K562 (cell line): ENCODE measurements at regions not wholly inside any gene's neighbourhood (a gene's known extent, or its start where the extent isn't known, plus 50 kb on each side); places are given as distances from the start of the nearest gene placed in this dataset.

ENCODE experiments used
- ATAC-seq: fragments of 200-7000 bp; cut with Tn5 transposase; 3 replicates; pipeline ENCODE4 v1.9.1; 2020; ENCODE audit warnings: moderate library complexity
- BruUV-seq: library from RNA; stranded (reverse); fragments of 400-500 nt; replicated peaks from 2 replicates; lab custom pipeline; 2021; lab: Mats Ljungman, UMichigan
- CTCF ChIA-PET: fragments of 300-600 bp; formaldehyde crosslinking; extraction: SDS; loops from one replicate; lab custom pipeline; 2021; ENCODE audit warnings: low intra/inter-chr PET ratio; lab: Yijun Ruan, JAX
- POLR2A ChIA-PET: fragments of 300-600, 350-650 bp; sonication (Branson Sonifier 250); formaldehyde crosslinking; extraction: SDS; loops from one replicate; lab custom pipeline; 2021; ENCODE audit warnings: antibody characterized with exemption, inconsistent platforms; lab: Yijun Ruan, JAX
- DNase-seq, 4 experiments: peaks; one replicate each; pipeline versions ENCODE4 v3.0.0 to v3.0.0-alpha.2; 2011 to 2018; ENCODE audit warnings: low spot score in 3 of 4, mixed read lengths in 3 of 4; ENCODE audit errors: extremely low read depth in 1 of 4
- FAIRE-seq: peaks from 2 replicates; lab custom pipeline; 2011; peaks lifted over from hg19 to GRCh38; lab: Jason Lieb, UNC
- H2AFZ ChIP-seq: 2 replicates; pipeline ENCODE4 v1.6.0; 2011; ENCODE audit warnings: low read depth, low read length, control low read depth, inconsistent platforms
- H3K27ac ChIP-seq: fragments of 200-600 bp; 3 replicates; pipeline ENCODE4 v1.8.0; 2011; ENCODE audit warnings: low read depth, mild to moderate bottlenecking, control low read depth, inconsistent platforms, low read length, moderate library complexity, mixed read lengths; ENCODE audit errors: extremely low read depth
- H3K27me3 ChIP-seq, 2 experiments: fragments of 300-600 bp in 1 of 2; 2 replicates in 1 of 2; 3 replicates in 1 of 2; pipeline versions ENCODE4 v1.6.0 to v1.8.0; 2011; ENCODE audit warnings: inconsistent platforms in 2 of 2, low read length in 2 of 2, mild to moderate bottlenecking in 1 of 2, mixed read lengths in 1 of 2, moderate library complexity in 1 of 2; ENCODE audit not compliant: control insufficient read depth in 2 of 2, insufficient read depth in 2 of 2
- H3K36me3 ChIP-seq: fragments of 300-600 bp; 3 replicates; pipeline ENCODE4 v1.8.0; 2011; ENCODE audit warnings: mild to moderate bottlenecking, low read length, inconsistent platforms; ENCODE audit not compliant: control insufficient read depth, insufficient read depth
- H3K4me1 ChIP-seq, 2 experiments: fragments of 200-600 bp in 1 of 2; replicated peaks in 1 of 2; 2 replicates in 1 of 2; 3 replicates in 1 of 2; pipeline versions ENCODE4 v1.5.1 to v1.8.0; 2011; ENCODE audit warnings: inconsistent platforms in 2 of 2, low read length in 2 of 2, mild to moderate bottlenecking in 1 of 2, mixed read lengths in 1 of 2, moderate library complexity in 1 of 2; ENCODE audit not compliant: control insufficient read depth in 2 of 2, insufficient read depth in 2 of 2
- H3K4me2 ChIP-seq: 2 replicates; pipeline ENCODE4 v1.6.1; 2011; ENCODE audit warnings: low read length, control low read depth, inconsistent platforms, mixed read lengths; ENCODE audit not compliant: insufficient read depth
- H3K4me3 ChIP-seq: fragments of 200-600 bp; sonication (generic), shearing (Covaris generic); 2 replicates; pipeline ENCODE4 v1.5.1; 2016; ENCODE audit warnings: control low read depth, inconsistent platforms
- H3K79me2 ChIP-seq: fragments of 200-600 bp; 3 replicates; pipeline ENCODE4 v1.8.0; 2011; ENCODE audit warnings: low read length, inconsistent platforms; ENCODE audit not compliant: control insufficient read depth, insufficient read depth
- H3K9ac ChIP-seq, 2 experiments: 2 replicates each; pipeline versions ENCODE4 v1.6.0 to v1.6.1; 2011; ENCODE audit warnings: low read depth in 2 of 2, low read length in 2 of 2, control low read depth in 1 of 2, inconsistent platforms in 1 of 2, mild to moderate bottlenecking in 1 of 2, mixed read lengths in 1 of 2; ENCODE audit not compliant: insufficient read depth in 1 of 2
- H3K9me1 ChIP-seq: one replicate; pipeline ENCODE4 v1.6.0; 2011; ENCODE audit warnings: inconsistent platforms, mild to moderate bottlenecking, low read length, moderate library complexity; ENCODE audit not compliant: control insufficient read depth, insufficient read depth
- H3K9me3 ChIP-seq: replicated peaks from 2 replicates; pipeline ENCODE4 v1.5.1; 2011; ENCODE audit warnings: low read depth, low read length, inconsistent platforms; ENCODE audit not compliant: control insufficient read depth, insufficient read depth
- H4K20me1 ChIP-seq: replicated peaks from 2 replicates; pipeline ENCODE4 v1.6.1; 2011; ENCODE audit warnings: low read length, inconsistent platforms, mixed read lengths; ENCODE audit not compliant: control insufficient read depth, insufficient read depth
- CREB3L1 ChIP-seq: fragments of 450-650 bp; IDR thresholded peaks from 2 replicates; pipeline ENCODE4 v1.6.1; 2014; ENCODE audit warnings: low read depth, mild to moderate bottlenecking, moderate library complexity, borderline replicate concordance
- DLX4 ChIP-seq: fragments of 250-450 bp; sonication (Bioruptor Pico); IDR thresholded peaks from 2 replicates; pipeline ENCODE4 v1.6.1; 2021; ENCODE audit warnings: mild to moderate bottlenecking
- HES1 ChIP-seq: fragments of 450-650 bp; IDR thresholded peaks from 2 replicates; pipeline ENCODE4 v1.6.1; 2016; ENCODE audit warnings: low read depth, mild to moderate bottlenecking, moderate library complexity
- POLR2A ChIP-seq: fragments of 450-650 bp; conservative IDR thresholded peaks from 2 replicates; pipeline ENCODE4 v1.6.1; 2016
- TAF15 ChIP-seq: fragments of 200-400 bp; formaldehyde crosslinking; IDR thresholded peaks from 2 replicates; pipeline ENCODE4 v1.6.1; 2017; ENCODE audit warnings: mild to moderate bottlenecking, low read depth, low read length, moderate library complexity
- TCF7 ChIP-seq: sonication (generic); IDR thresholded peaks from 2 replicates; pipeline ENCODE4 v1.6.1; 2016; ENCODE audit warnings: antibody characterized with exemption, borderline replicate concordance
- TRIM28 ChIP-seq: fragments of 450-650 bp; IDR thresholded peaks from 2 replicates; pipeline ENCODE4 v1.6.1; 2017
- USF1 ChIP-seq: sonication (generic); formaldehyde crosslinking; IDR thresholded peaks from 2 replicates; pipeline ENCODE4 v1.9.0; 2022; ENCODE audit warnings: mild to moderate bottlenecking, missing genetic modification reagents
- WGBS: fragments of 100-300 bp; shearing (Covaris generic); methylation state at CpG from one replicate; pipeline ENCODE4 v1.1.6; 2016; ENCODE audit warnings: low coverage, mixed read lengths; ENCODE audit not compliant: insufficient coverage; ENCODE audit errors: missing lambda C conversion rate; 5-methylcytosine and 5-hydroxymethylcytosine counted together
- in situ Hi-C: fragments of 300-500 bp; cut with MboI; formaldehyde crosslinking; loops from 4 replicates; pipeline ENCODE4 v1.15.0; 2018; ENCODE audit warnings: inconsistent platforms, mixed read lengths
- intact Hi-C: fragments of 100-400 bp; cut with micrococcal nuclease; formaldehyde crosslinking; loops from 2 replicates; pipeline ENCODE4 v1.14.2; 2022

GRCh38 chr20:7748624-7749023 lies 191.6 kb downstream of the HAO1 start:
- Histone ChIP-seq H3K9me1 (no peaks in the 10 kb centered on the region), H3K9ac (no peak overlapping the region), H2AFZ (no peak overlapping the region), H3K36me3 (no peaks in the 10 kb centered on the region), H3K4me3 (no peak overlapping the region), H3K79me2 (no peaks in the 10 kb centered on the region), H3K9me3 (no peaks in the 10 kb centered on the region), H3K27me3 (no peaks in the 10 kb centered on the region), H3K4me1 (no peaks in the 10 kb centered on the region), H4K20me1 (no peaks in the 10 kb centered on the region), H3K4me2 (no peak overlapping the region), H3K27ac (no peak overlapping the region)
- intact Hi-C loops (no loop called here), in situ Hi-C loops (no loop called here)
- CTCF ChIA-PET, result no interaction called here
- no TSS peak for BruUV-seq
- no peak for TF ChIP-seq TAF15
- no peak for TF ChIP-seq POLR2A
- no peak for TF ChIP-seq DLX4 (CRISPR knock-in tag)
- TF ChIP-seq HES1, result no peak
- DNase-seq (no peak), FAIRE-seq (no peak), ATAC-seq (no peak)
- POLR2A ChIA-PET, result no interaction called here

- intact Hi-C loops, result no loop called here
- TF ChIP-seq USF1, result no peak
- TF ChIP-seq TCF7, result no peak
- TF ChIP-seq TRIM28, result no peak
- TF ChIP-seq CREB3L1, result no peak
Observed at GRCh38 chr20:7754102-7754501, 186.2 kb downstream of the HAO1 start.

More at GRCh38 chr20:7754102-7754501, 186.2 kb downstream of the HAO1 start:
- Histone ChIP-seq H4K20me1 (no peaks in the 10 kb centered on the region), H3K4me1 (no peaks in the 10 kb centered on the region), H3K36me3 (no peaks in the 10 kb centered on the region), H3K4me2 (no peak overlapping the region), H3K79me2 (no peaks in the 10 kb centered on the region), H3K27ac (no peak overlapping the region), H3K9ac (no peak overlapping the region), H3K9me3 (no peaks in the 10 kb centered on the region), H3K4me3 (no peak overlapping the region), H3K27me3 (no peaks in the 10 kb centered on the region), H2AFZ (no peak overlapping the region), H3K9me1 (no peaks in the 10 kb centered on the region)
- FAIRE-seq (no peak), ATAC-seq (no peak), DNase-seq (no peak)
- in situ Hi-C loops, result no loop called here
- ChIA-PET CTCF (no interaction called here), POLR2A (no interaction called here)
- no TSS peak for BruUV-seq
- WGBS, result 0% methylated on average over 1 of the region's 1 CpG
